Effector memory CD8-positive, alpha-beta T cell (primary cell): ENCODE measurements at regions not wholly inside any gene's neighbourhood (a gene's known extent, or its start where the extent isn't known, plus 50 kb on each side); places are given as distances from the start of the nearest gene placed in this dataset.

Experiments used
- ATAC-seq: fragments of 150-1000 bp; cut with Tn5 transposase; replicated peaks from 2 replicates; pipeline ENCODE4 v1.10.0; 2021; ENCODE audit warnings: mild to moderate bottlenecking, moderate library complexity
- DNase-seq, 3 experiments: peaks; one replicate each; pipeline ENCODE4 v3.0.0; 2021
- H3K27ac Mint-ChIP-seq, 2 donors: one replicate each; pipeline ENCODE4 v1.8.0; 2022; ENCODE audit warnings: mild to moderate bottlenecking in 2 of 2, mixed read lengths in 2 of 2, moderate library complexity in 2 of 2
- H3K27me3 Mint-ChIP-seq, 2 donors: one replicate each; pipeline ENCODE4 v1.8.0; 2022; ENCODE audit warnings: mixed read lengths in 2 of 2
- H3K36me3 Mint-ChIP-seq: one replicate; pipeline ENCODE4 v1.8.0; 2022; ENCODE audit warnings: mild to moderate bottlenecking, moderate library complexity, mixed read lengths; ENCODE audit not compliant: insufficient read depth
- H3K4me1 Mint-ChIP-seq, 2 donors: one replicate each; pipeline ENCODE4 v1.8.0; 2022; ENCODE audit warnings: low read depth in 2 of 2, mixed read lengths in 2 of 2
- H3K4me3 Mint-ChIP-seq, 2 donors: one replicate each; pipeline ENCODE4 v1.8.0; 2022; ENCODE audit warnings: mild to moderate bottlenecking in 2 of 2, mixed read lengths in 2 of 2, moderate library complexity in 2 of 2
- H3K9me3 Mint-ChIP-seq, 2 donors: one replicate each; pipeline ENCODE4 v1.8.0; 2022; ENCODE audit warnings: mixed read lengths in 2 of 2

- DNase-seq (no peak), ATAC-seq (no peak)
- Mint-ChIP-seq H3K27ac (no peak overlapping the region), H3K36me3 (no peaks in the 10 kb centered on the region), H3K27me3 (no peaks in the 10 kb centered on the region), H3K4me3 (no peak overlapping the region), H3K4me1 (no peaks in the 10 kb centered on the region), H3K9me3 (no peaks in the 10 kb centered on the region)
These were observed 227.5 kb upstream of the STK26 start for GRCh38 chrX:131795442-131796229.

DNA sequence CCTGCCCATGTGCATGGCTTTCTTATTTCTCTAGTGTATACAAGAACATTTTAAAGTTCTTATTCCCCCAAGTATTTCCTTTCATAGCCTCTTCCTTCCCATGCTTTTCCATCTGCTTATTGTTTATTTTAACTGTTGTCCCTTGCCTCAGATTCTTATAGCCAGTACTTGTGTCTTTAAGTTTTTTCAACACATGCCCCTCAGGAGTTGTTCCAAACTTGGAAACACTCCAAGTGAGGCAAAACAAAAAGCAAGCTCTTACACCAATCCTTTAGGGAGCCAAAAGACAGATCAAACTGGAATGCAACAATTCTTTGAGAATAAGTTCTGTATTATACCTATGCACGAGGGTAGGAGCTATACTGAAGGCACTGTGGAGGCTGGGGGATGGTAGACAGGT lies 222.0 kb upstream of the STK26 start:
- Mint-ChIP-seq H3K4me3 (no peak overlapping the region), H3K27ac (no peak overlapping the region), H3K4me1 (no peaks in the 10 kb centered on the region), H3K9me3 (no peaks in the 10 kb centered on the region), H3K27me3 (no peaks in the 10 kb centered on the region), H3K36me3 (no peaks in the 10 kb centered on the region)
- no peak for DNase-seq
- no peak for ATAC-seq

GRCh38 chrX:131801911-131802310 lies 221.2 kb upstream of the STK26 start:
- Mint-ChIP-seq H3K4me3 (no peak overlapping the region), H3K36me3 (no peaks in the 10 kb centered on the region), H3K4me1 (no peaks in the 10 kb centered on the region), H3K27ac (no peak overlapping the region), H3K27me3 (no peaks in the 10 kb centered on the region), H3K9me3 (no peaks in the 10 kb centered on the region)
- ATAC-seq (no peak), DNase-seq (no peak)

DNA sequence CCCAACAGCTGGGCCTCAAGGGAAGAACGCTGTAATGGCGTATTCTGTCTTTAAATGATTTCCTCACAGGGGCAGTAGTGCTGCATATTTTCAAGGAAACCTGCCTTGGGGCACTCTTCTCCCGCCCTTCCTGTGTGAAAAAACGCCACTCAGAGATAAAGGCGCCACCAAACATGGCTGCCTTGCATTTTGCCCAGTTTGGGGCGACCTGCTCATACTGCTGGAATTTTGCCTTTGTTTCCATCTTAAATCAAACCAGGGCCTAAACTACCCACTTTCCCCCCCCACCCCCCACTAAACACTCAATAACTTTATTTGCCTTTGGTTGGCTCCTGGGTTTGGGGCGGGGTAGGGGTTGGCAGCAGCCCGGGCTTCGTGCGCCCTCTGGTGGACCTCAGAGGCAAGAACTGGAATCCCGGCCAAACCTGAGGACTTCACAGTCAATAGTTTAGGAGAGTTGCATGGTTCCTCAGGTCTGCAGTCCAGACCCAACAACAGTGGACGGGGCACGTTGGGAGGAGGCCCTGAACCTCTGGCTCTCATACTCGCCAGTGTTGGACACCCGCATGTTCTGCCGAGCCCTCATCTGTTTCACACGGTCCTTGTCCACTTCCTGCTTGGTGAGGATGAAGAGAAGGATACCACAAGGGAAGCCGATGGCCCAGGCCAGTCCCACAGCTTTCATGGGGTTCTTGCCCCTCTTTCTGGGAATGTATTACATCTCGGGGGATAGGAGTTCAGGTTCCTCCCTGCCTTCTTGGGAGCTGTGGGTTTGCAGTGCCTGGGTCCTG lies 220.1 kb upstream of the STK26 start:
- H3K4me1 Mint-ChIP-seq, result no peaks in the 10 kb centered on the region
- H3K27ac Mint-ChIP-seq, result no peak overlapping the region
- no peaks in the 10 kb centered on the region for H3K27me3 Mint-ChIP-seq
- no peak overlapping the region for H3K4me3 Mint-ChIP-seq
- H3K9me3 Mint-ChIP-seq, result no peaks in the 10 kb centered on the region
- ATAC-seq, result no peak
- no peaks in the 10 kb centered on the region for H3K36me3 Mint-ChIP-seq
- no peak for DNase-seq

- peak; percentile 58 to 61 (median 60) for DNase-seq
- peak overlapping the region; percentile 76 to 90 for H3K27ac Mint-ChIP-seq
These were observed 210.0 kb upstream of the STK26 start for GRCh38 chrX:131812847-131813825.

DNA sequence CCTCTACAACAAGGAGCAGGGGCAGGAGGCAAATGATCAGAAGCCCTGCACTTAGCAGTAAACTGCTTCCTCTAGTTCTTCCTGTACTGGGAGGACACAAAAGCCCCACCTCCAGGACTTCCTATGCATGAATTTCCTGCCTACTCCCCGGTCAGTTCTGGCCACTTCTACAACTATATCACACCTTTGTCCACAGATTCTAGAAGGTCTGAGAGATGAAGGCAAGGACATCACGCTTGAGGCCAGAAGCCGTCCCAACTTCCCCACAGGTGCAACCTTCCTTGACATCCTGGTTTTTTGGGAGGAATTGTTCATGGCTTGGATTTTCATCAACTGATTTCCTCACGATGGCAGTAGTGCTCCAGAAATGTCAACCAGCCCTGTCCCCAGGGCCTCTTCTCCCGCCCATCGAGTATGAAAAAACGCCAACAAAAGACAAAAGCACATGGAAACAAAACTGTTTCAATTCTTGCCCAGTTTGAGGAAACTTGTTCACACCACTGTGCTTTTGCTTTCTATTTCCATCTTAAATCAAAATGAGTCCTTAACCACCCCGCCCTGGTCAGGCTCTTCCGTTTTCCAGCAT lies 206.5 kb upstream of the STK26 start:
- H3K27me3 Mint-ChIP-seq, result no peaks in the 10 kb centered on the region
- H3K4me1 Mint-ChIP-seq, result peaks cover 0 to 3% of the 10 kb centered on the region in 2 donors
- H3K9me3 Mint-ChIP-seq, result no peaks in the 10 kb centered on the region
- peak overlapping the region; percentile 59 to 62 for H3K4me3 Mint-ChIP-seq
- H3K36me3 Mint-ChIP-seq, result peaks cover 7% of the 10 kb centered on the region
- peak overlapping the region; percentile 35 to 42 for H3K27ac Mint-ChIP-seq
- ATAC-seq, result peak; percentile 49
- DNase-seq, result peak; percentile 44 to 49 (median 46)

More at GRCh38 chrX:131812847-131813825, 210.0 kb upstream of the STK26 start:
- Mint-ChIP-seq H3K27me3 (no peaks in the 10 kb centered on the region), H3K4me3 (peak overlapping the region; percentile 15 to 69), H3K4me1 (peaks cover 0 to 3% of the 10 kb centered on the region in 2 donors), H3K9me3 (no peaks in the 10 kb centered on the region), H3K36me3 (peaks cover 7% of the 10 kb centered on the region)
- peak; percentile 90 for ATAC-seq

DNA sequence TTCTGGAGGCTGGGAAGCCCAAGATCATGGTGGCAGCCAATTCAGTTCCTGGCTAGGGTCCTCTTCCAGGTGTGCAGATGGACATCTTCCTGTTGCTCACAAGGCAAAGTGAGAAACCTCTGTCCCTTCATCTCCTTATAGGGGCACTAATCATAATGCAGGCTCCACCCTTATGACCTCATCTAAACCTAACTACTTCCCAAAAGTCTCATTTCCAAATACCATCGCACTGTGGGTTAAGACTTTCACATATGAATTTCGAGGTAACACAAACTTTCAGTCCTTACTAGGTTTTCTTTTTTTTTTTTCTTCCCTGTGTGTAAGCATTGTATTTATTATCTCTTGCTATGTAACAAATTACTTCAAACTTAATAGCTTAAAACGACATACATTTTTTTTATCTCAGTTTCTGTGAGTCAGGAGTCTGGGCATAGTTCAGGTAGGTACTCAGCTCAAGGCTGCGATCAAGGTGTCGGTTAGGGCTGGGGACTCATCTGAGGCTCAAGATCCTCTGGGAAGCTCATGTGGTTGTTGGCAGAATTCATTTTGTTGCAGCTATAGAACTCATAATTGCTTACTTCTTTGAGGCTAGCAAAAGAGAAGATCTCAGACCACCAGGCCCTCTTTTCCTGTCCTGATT lies 204.7 kb upstream of the STK26 start:
- H3K36me3 Mint-ChIP-seq, result peaks cover 3% of the 10 kb centered on the region
- no peak for ATAC-seq

GRCh38 chrX:131821945-131822622 lies 201.0 kb upstream of the STK26 start:
- no peaks in the 10 kb centered on the region for H3K27me3 Mint-ChIP-seq
- no peaks in the 10 kb centered on the region for H3K4me1 Mint-ChIP-seq
- H3K36me3 Mint-ChIP-seq, result peaks cover under 1% of the 10 kb centered on the region
- DNase-seq (no peak), ATAC-seq (no peak)
- no peak overlapping the region for H3K4me3 Mint-ChIP-seq
- no peaks in the 10 kb centered on the region for H3K9me3 Mint-ChIP-seq
- H3K27ac Mint-ChIP-seq, result no peak overlapping the region

More for the DNA sequence above, 204.7 kb upstream of the STK26 start:
- Mint-ChIP-seq H3K4me3 (no peak overlapping the region), H3K27me3 (no peaks in the 10 kb centered on the region), H3K4me1 (peaks cover 0 to 3% of the 10 kb centered on the region in 2 donors), H3K27ac (no peak overlapping the region), H3K9me3 (no peaks in the 10 kb centered on the region)
- DNase-seq, result no peak

DNA sequence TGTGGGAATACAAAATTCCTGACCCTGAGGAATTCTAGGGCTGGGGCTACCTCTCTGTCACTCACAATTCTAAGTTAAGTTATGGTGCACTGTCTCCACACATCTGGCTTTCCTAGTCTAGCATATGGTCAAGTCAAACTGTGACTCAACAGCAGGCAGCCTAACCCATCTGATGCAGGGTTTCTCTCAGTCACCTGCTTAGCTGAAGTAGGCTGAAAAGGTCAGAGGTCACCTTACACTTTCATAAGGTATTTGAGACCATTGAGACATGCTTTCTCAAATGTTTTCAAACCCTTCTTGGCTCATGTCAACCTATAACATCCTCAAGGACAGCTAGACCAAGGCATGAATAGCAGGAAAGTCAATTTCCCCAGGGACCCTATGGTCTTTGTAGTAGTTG lies 196.5 kb upstream of the STK26 start:
- no peaks in the 10 kb centered on the region for H3K9me3 Mint-ChIP-seq
- H3K36me3 Mint-ChIP-seq, result no peaks in the 10 kb centered on the region
- H3K27ac Mint-ChIP-seq, result no peak overlapping the region
- H3K4me1 Mint-ChIP-seq, result peaks cover 0 to 3% of the 10 kb centered on the region in 2 donors
- ATAC-seq (no peak), DNase-seq (no peak)
- no peaks in the 10 kb centered on the region for H3K27me3 Mint-ChIP-seq
- no peak overlapping the region for H3K4me3 Mint-ChIP-seq

DNA sequence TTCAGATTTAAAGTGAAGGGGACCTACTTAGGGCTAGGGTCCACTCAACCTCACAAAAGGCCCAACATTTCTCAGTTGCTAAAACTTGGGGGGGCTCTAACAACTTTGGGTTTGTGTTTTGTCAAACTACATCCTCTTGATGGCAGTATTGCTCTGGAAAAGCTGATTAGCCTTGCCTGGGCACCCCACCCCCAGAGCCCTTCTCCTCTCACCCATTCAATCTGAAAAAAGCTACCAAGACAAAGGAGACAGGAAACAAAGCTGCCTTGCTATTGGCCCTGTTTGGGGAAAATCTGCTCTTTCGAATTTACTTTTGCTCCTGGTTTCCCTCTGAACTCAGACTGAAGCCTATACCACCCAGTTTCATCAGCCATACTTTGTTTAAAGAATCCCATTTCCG lies 195.2 kb upstream of the STK26 start:
- H3K27me3 Mint-ChIP-seq, result no peaks in the 10 kb centered on the region
- H3K9me3 Mint-ChIP-seq, result no peaks in the 10 kb centered on the region
- DNase-seq, result no peak
- ATAC-seq, result peak; percentile 53
- peaks cover 0 to 3% of the 10 kb centered on the region in 2 donors for H3K4me1 Mint-ChIP-seq
- H3K27ac Mint-ChIP-seq, result no peak overlapping the region
- no peak overlapping the region for H3K4me3 Mint-ChIP-seq
- no peaks in the 10 kb centered on the region for H3K36me3 Mint-ChIP-seq

GRCh38 chrX:131828482-131828881 lies 194.6 kb upstream of the STK26 start:
- Mint-ChIP-seq H3K4me3 (no peak overlapping the region), H3K36me3 (no peaks in the 10 kb centered on the region), H3K27ac (no peak overlapping the region), H3K27me3 (no peaks in the 10 kb centered on the region), H3K9me3 (no peaks in the 10 kb centered on the region), H3K4me1 (peaks cover 0 to 3% of the 10 kb centered on the region in 2 donors)
- no peak for DNase-seq
- ATAC-seq, result no peak
